PC-9 (cell line): ENCODE measurements at regions not wholly inside any gene's neighbourhood (a gene's known extent, or its start where the extent isn't known, plus 50 kb on each side); places are given as distances from the start of the nearest gene placed in this dataset.

Experiments
- EZH2 ChIP-seq: fragments of 200-600 bp; sonication (generic); IDR thresholded peaks from 2 replicates; pipeline ENCODE4 v1.8.0; 2017; ENCODE audit warnings: antibody characterized with exemption, low read depth
- TF ChIP-seq, protein P1 (sequence below): fragments of 200-600 bp; sonication (generic); conservative IDR thresholded peaks from 2 replicates; pipeline ENCODE4 v1.6.1; 2017; ENCODE audit warnings: mixed run types, antibody characterized with exemption, mild to moderate bottlenecking, moderate library complexity

DNA sequence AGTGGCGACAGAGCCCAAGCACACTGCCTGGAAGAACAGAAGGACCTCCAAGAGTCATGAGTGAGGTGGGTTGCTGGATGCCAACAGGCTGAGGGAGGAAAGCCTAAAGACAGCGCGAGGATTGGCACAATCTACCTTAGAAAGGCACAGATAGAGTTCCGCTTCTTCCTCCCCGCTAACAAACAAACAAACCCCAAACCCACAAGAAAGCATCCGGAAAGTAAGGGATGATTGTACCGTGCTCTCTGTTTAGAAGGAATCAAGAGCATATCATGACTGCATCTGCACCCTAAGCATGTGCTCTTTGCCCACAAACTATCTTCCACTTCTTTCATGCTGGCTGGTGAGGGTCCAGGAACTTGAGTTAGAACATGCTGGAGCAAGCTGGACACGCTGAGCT, 233.0 kb upstream of the KLF12 start:
- TF ChIP-seq, protein P1, sequence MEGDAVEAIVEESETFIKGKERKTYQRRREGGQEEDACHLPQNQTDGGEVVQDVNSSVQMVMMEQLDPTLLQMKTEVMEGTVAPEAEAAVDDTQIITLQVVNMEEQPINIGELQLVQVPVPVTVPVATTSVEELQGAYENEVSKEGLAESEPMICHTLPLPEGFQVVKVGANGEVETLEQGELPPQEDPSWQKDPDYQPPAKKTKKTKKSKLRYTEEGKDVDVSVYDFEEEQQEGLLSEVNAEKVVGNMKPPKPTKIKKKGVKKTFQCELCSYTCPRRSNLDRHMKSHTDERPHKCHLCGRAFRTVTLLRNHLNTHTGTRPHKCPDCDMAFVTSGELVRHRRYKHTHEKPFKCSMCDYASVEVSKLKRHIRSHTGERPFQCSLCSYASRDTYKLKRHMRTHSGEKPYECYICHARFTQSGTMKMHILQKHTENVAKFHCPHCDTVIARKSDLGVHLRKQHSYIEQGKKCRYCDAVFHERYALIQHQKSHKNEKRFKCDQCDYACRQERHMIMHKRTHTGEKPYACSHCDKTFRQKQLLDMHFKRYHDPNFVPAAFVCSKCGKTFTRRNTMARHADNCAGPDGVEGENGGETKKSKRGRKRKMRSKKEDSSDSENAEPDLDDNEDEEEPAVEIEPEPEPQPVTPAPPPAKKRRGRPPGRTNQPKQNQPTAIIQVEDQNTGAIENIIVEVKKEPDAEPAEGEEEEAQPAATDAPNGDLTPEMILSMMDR, result no peak
- TF ChIP-seq EZH2, result no peak
